Bronchial epithelial cell (primary cell): ENCODE measurements at regions not wholly inside any gene's neighbourhood (a gene's known extent, or its start where the extent isn't known, plus 50 kb on each side); places are given as distances from the start of the nearest gene placed in this dataset.

Experiments
- DNase-seq: peaks from one replicate; pipeline ENCODE4 v3.0.0-alpha.2; 2010; ENCODE audit warnings: low read depth
- FAIRE-seq: peaks from 2 replicates; lab custom pipeline; 2011; peaks lifted over from hg19 to GRCh38; lab: Jason Lieb, UNC
- H3K27me3 ChIP-seq: 2 replicates; pipeline ENCODE4 v1.5.1; 2011; ENCODE audit warnings: low read length; ENCODE audit not compliant: control insufficient read depth, insufficient read depth
- H3K36me3 ChIP-seq: 2 replicates; pipeline ENCODE4 v1.5.1; 2011; ENCODE audit warnings: low read length; ENCODE audit not compliant: control insufficient read depth, insufficient read depth
- H3K4me3 ChIP-seq: 2 replicates; pipeline ENCODE4 v1.5.1; 2011; ENCODE audit warnings: mild to moderate bottlenecking, low read depth, low read length, control low read depth
- CTCF ChIP-seq: IDR thresholded peaks from 2 replicates; pipeline ENCODE4 v1.5.1; 2011; ENCODE audit warnings: mild to moderate bottlenecking, moderate library complexity, low read length, control low read depth, inconsistent platforms; ENCODE audit not compliant: insufficient read depth, severe bottlenecking

- TF ChIP-seq CTCF = no peak
- FAIRE-seq (no peak), DNase-seq (no peak)
- H3K4me3 ChIP-seq = no peak overlapping the region
- H3K27me3 ChIP-seq = no peaks in the 10 kb centered on the region
- H3K36me3 ChIP-seq = no peaks in the 10 kb centered on the region
Measured at GRCh38 chr16:11404603-11405002, 59.3 kb downstream of the RMI2 start.

DNA sequence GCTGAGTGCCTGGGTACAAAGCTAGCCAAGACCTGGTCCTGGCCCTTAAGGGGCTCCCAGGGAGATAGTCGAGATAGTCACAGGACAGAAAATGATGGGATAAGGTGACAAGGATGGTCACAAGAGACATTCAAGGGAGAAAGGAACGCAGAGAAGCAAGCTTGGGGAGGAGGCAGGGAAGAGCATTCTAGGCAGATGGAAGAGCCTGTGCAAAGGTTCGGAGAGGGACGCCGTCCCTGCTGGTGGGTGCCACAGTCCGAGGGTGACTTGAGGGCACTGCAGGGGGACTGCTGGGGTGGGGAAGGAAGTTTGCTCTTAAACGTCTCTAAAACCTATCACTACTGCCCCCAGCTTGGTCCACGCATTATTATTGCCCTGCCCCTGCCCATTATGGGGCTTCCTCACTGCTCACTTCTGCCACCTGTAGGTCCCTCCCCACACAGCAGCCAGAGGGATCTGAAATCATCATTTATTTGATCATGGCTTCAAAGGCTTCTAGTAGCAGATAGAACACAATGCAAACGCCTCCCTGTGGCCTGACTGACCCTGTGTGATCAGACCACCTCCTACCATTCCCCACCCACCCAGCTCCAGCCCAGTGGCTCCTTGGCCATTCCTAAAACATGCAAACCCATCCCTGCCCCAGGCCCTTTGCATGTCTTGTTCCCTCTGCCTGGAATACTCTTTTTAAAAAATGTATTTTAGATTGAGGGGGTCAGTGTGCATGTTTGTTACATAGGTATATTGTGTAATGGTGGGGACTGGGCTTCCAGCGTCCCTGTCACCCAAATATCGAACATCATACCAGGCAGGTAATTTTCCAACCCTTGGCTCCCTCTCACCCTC lies 60.3 kb downstream of the RMI2 start:
- no peak for FAIRE-seq

DNA sequence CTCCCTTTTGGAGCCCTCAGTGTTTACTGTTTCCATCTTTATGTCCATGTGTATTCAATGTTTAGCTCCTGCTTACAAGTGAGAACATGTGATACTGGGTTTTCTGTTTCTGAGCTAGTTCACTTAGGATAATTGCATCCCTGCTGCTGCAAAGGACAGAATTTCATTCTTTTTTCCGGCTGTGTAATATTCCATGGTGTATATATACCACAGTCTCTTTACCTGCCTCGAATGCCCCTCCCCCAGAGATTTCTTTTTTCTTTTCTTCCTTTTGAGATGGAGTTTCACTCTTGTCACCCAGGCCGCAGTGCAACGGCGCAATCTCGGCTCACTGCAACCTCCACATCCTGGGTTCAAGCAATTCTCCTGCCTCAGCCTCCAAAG lies 60.9 kb downstream of the RMI2 start:
- FAIRE-seq = no peak
- TF ChIP-seq CTCF = no peak

More for the DNA sequence above, 60.3 kb downstream of the RMI2 start:
- peak; percentile 63 for TF ChIP-seq CTCF
- Histone ChIP-seq H3K4me3 (no peak overlapping the region), H3K36me3 (no peaks in the 10 kb centered on the region), H3K27me3 (no peaks in the 10 kb centered on the region)
- DNase-seq = no peak

GRCh38 chr16:11407047-11407982 lies 62.1 kb downstream of the RMI2 start:
- Histone ChIP-seq H3K36me3 (no peaks in the 10 kb centered on the region), H3K27me3 (no peaks in the 10 kb centered on the region), H3K4me3 (no peak overlapping the region)
- peak; percentile 59 for DNase-seq
- no peak for FAIRE-seq
- TF ChIP-seq CTCF = peak; percentile 61

More for the DNA sequence above, 60.9 kb downstream of the RMI2 start:
- H3K4me3 ChIP-seq = no peak overlapping the region
- H3K36me3 ChIP-seq = no peaks in the 10 kb centered on the region
- DNase-seq = no peak
- no peaks in the 10 kb centered on the region for H3K27me3 ChIP-seq

GRCh38 chr16:11408216-11408615 lies 63.0 kb downstream of the RMI2 start:
- Histone ChIP-seq H3K4me3 (no peak overlapping the region), H3K36me3 (no peaks in the 10 kb centered on the region), H3K27me3 (no peaks in the 10 kb centered on the region)
- no peak for DNase-seq
- no peak for FAIRE-seq
- no peak for TF ChIP-seq CTCF
